Sigmoid colon (tissue), 6 donors: ENCODE measurements at regions not wholly inside any gene's neighbourhood (a gene's known extent, or its start where the extent isn't known, plus 50 kb on each side); places are given as distances from the start of the nearest gene placed in this dataset.

Source experiments
- DNase-seq: peaks from one replicate; pipeline ENCODE4 v3.0.0-alpha.2; 2019
- H3K27ac ChIP-seq, 4 donors: fragments of 200-600 bp; sonication (generic); one replicate each; pipeline ENCODE4 v1.5.1; 2016 to 2019; ENCODE audit warnings: mild to moderate bottlenecking in 1 of 4
- H3K27me3 ChIP-seq, 3 donors: fragments of 200-600 bp; sonication (generic); one replicate each; pipeline ENCODE4 v1.5.1; 2019; ENCODE audit warnings: mild to moderate bottlenecking in 1 of 3
- H3K36me3 ChIP-seq, 4 donors: fragments of 200-600 bp; sonication (generic); one replicate each; pipeline ENCODE4 v1.5.1; 2016 to 2019
- H3K4me1 ChIP-seq, 4 donors: fragments of 200-600 bp; sonication (generic); one replicate each; pipeline ENCODE4 v1.5.1; 2017 to 2019
- H3K4me3 ChIP-seq, 4 donors: fragments of 200-600 bp; sonication (generic); one replicate each; pipeline ENCODE4 v1.5.1; 2017 to 2019; ENCODE audit warnings: mild to moderate bottlenecking in 2 of 4, moderate library complexity in 1 of 4
- H3K9me3 ChIP-seq, 4 donors: fragments of 200-600 bp in 3 of 4; sonication (generic) in 3 of 4; one replicate each; pipeline versions ENCODE4 v1.5.1 to v1.6.1; 2013 to 2019
- CTCF ChIP-seq, 4 experiments: fragments of 450-650 bp in 3 of 4; fragments of 200-600 bp in 1 of 4; IDR thresholded peaks; one replicate each; pipeline ENCODE4 v1.5.1; 2016 to 2019; ENCODE audit warnings: antibody characterized with exemption in 4 of 4, mild to moderate bottlenecking in 3 of 4, moderate library complexity in 2 of 4
- EP300 ChIP-seq, 4 donors: sonication (generic); formaldehyde crosslinking; IDR thresholded peaks; one replicate each; pipeline ENCODE4 v1.6.1; 2017; ENCODE audit warnings: antibody characterized with exemption in 4 of 4
- POLR2A ChIP-seq, 2 donors: fragments of 450-650 bp; IDR thresholded peaks; one replicate each; pipeline ENCODE4 v1.6.1; 2016; ENCODE audit warnings: antibody characterized with exemption in 2 of 2, mild to moderate bottlenecking in 2 of 2, moderate library complexity in 2 of 2
- POLR2AphosphoS5 ChIP-seq, 4 donors: sonication (generic); formaldehyde crosslinking; IDR thresholded peaks; one replicate each; pipeline ENCODE4 v1.6.1; 2017; ENCODE audit warnings: antibody characterized with exemption in 4 of 4
- WGBS, 2 donors: extraction: QIAGEN DNeasy Blood & Tissue Kit; methylation state at CpG; one replicate each; pipeline ENCODE4 v1.1.7; 2013; 5-methylcytosine and 5-hydroxymethylcytosine counted together
- intact Hi-C: fragments of 100-400 bp; cut with DNase I; formaldehyde crosslinking; loops from one replicate; pipeline ENCODE4 v1.15.1; 2023
- donor health status: healthy with polysubstance abuse.
- donor health status: healthy.

DNA sequence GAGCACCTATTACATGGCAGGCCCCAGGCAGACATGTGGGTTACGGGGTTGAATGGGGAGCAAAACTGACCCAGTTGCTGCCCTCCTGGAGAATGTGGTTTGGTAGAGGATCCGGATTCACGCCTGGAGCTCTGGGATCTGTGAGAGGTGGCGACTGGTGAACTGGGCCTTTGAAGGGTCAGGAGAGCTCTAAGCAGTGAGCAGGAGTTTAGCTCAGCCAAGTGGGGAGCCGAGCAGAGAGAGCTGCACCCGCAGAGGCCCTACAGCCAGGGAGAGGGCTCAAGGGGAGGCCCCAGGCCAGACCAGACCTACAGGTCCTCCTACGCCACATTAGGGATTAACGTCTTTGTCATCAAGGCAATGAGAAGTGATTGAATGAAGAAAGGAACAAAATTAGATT is 179.8 kb upstream of the TLE3 start:
- Histone ChIP-seq H3K9me3 (no peaks in the 10 kb centered on the region), H3K36me3 (no peaks in the 10 kb centered on the region), H3K27me3 (no peaks in the 10 kb centered on the region), H3K4me3 (no peak overlapping the region), H3K4me1 (peaks cover 0 to 7% (median 0%) of the 10 kb centered on the region in 4 donors), H3K27ac (no peak overlapping the region)
- WGBS, 2 donors = 92 to 94% methylated on average over 8 of the region's 8 CpGs
- no peak for DNase-seq
- intact Hi-C loops = no loop called here
- TF ChIP-seq POLR2A (IDR thresholded peaks at IDR 0.05) = no peak
- no peak for TF ChIP-seq CTCF (IDR thresholded peaks at IDR 0.05)
- TF ChIP-seq POLR2AphosphoS5 (IDR thresholded peaks at IDR 0.05) = no peak
- no peak for TF ChIP-seq EP300 (IDR thresholded peaks at IDR 0.05)

- Histone ChIP-seq H3K36me3 (no peaks in the 10 kb centered on the region), H3K27ac (no peak overlapping the region), H3K27me3 (no peaks in the 10 kb centered on the region), H3K4me3 (no peak overlapping the region), H3K9me3 (no peaks in the 10 kb centered on the region), H3K4me1 (peaks cover 0 to 8% (median 7%) of the 10 kb centered on the region in 4 donors)
- intact Hi-C loops = no loop called here
- TF ChIP-seq CTCF (IDR thresholded peaks at IDR 0.05) (no peak), POLR2A (IDR thresholded peaks at IDR 0.05) (no peak)
- no peak for DNase-seq
- 90 to 95% methylated on average over 3 of the region's 3 CpGs for WGBS, 2 donors
These were observed 178.7 kb upstream of the TLE3 start for GRCh38 chr15:70276401-70276800.

DNA sequence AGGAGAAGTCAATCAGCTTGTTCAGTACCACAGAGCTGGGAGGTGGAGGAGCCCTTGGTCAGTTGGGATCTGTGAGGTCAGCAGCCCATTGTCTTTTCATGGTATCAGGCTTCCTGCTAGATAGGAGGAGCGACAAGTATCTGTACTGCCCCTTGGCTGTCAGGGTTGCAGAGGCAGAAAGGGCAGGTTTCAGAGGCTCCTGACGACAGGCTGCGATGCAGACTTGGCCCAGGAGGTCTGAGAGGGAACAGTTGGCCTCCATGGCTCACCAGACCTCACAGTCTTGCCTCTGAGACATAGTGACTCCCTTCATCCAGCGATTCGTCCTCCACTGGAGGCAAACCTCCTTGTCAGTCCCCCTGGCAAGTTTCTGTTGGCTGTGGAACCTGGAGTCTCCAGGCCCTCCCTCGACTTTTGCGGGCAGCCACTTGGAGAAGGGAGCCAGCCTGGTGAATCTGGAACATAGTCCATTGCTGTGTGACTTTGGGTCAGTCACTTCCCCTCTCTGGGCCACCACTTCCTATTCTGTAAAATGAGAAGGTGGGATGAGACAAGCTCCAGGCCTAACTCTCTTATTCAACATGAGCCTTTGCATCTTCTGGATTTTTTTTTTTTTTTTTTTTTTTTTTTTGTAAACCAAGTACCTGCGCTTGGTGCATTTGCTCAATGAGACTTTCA is 177.9 kb upstream of the TLE3 start:
- Histone ChIP-seq H3K4me3 (no peak overlapping the region), H3K4me1 (peaks cover 0 to 16% (median 15%) of the 10 kb centered on the region in 4 donors), H3K9me3 (no peaks in the 10 kb centered on the region), H3K27me3 (no peaks in the 10 kb centered on the region), H3K27ac (no peak overlapping the region), H3K36me3 (no peaks in the 10 kb centered on the region)
- intact Hi-C loops = no loop called here
- DNase-seq = no peak
- TF ChIP-seq POLR2AphosphoS5 (IDR thresholded peaks at IDR 0.05) = no peak
- TF ChIP-seq EP300 (IDR thresholded peaks at IDR 0.05) = no peak
- TF ChIP-seq CTCF (IDR thresholded peaks at IDR 0.05) = no peak
- TF ChIP-seq POLR2A (IDR thresholded peaks at IDR 0.05) = no peak
- 93 to 94% methylated on average over 8 of the region's 8 CpGs for WGBS, 2 donors

GRCh38 chr15:70274908-70275307 is 177.2 kb upstream of the TLE3 start:
- 80 to 96% methylated on average over 4 of the region's 4 CpGs for WGBS, 2 donors
- intact Hi-C loops = loop anchor here (5.0 kb wide), 2 partner anchors 47 to 62 kb away; no protein-coding TSS in a partner anchor
- H3K36me3 ChIP-seq = no peaks in the 10 kb centered on the region

More at GRCh38 chr15:70274908-70275307, 177.2 kb upstream of the TLE3 start:
- Histone ChIP-seq H3K4me3 (no peak overlapping the region), H3K27ac (no peak overlapping the region), H3K27me3 (no peaks in the 10 kb centered on the region), H3K4me1 (peaks cover 0 to 22% (median 22%) of the 10 kb centered on the region in 4 donors), H3K9me3 (no peaks in the 10 kb centered on the region)
- DNase-seq = no peak
- TF ChIP-seq EP300 (IDR thresholded peaks at IDR 0.05) (no peak), POLR2A (IDR thresholded peaks at IDR 0.05) (no peak), POLR2AphosphoS5 (IDR thresholded peaks at IDR 0.05) (no peak), CTCF (IDR thresholded peaks at IDR 0.05) (no peak)
